NT2/D1 (cell line): ENCODE measurements at regions not wholly inside any gene's neighbourhood (a gene's known extent, or its start where the extent isn't known, plus 50 kb on each side); places are given as distances from the start of the nearest gene placed in this dataset.

Source experiments
- SUZ12 ChIP-seq: IDR thresholded peaks from 2 replicates; pipeline ENCODE4 v1.6.1; 2011; ENCODE audit not compliant: insufficient read length, insufficient read depth; ENCODE audit errors: extremely low read depth
- ZNF274 ChIP-seq: IDR thresholded peaks from 2 replicates; pipeline ENCODE4 v1.6.1; 2011; ENCODE audit warnings: mild to moderate bottlenecking, low read depth, low read length

DNA sequence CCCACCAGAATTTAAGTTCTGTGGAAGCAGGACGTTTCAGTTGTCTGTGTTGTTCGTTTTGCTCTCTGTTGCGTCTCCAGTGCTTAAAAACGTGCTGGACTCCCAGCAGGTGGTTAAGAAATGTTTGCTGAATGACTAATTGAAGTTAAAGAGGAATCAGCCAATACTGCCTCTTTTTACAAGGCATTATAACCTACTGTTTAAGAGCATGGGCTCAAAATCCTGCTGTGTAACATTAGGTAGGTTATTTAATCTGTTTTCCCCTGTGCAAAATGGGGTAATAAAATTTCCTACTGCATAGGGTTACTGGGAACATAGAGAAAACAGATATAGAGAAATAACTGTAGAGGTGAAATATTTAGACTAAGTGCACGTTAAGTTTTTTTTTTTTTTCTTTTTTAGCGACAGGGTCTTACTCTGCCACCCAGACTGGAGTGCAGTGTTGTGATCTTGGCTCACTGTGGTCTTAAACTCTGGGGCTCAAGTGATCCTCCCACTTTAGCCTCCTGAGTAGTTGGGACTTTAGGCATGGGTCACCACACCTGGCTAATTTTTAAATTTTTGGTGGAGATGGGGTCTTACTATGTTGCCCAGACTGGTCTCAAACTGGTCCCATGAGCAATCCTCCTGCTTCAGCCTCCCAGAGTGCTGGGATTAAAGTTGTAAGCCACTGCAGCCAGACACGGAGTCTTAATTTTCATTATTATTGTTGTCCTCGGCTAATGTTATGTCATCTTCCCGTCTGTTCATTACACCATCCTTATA lies 139.4 kb upstream of the PRICKLE1 start:
- TF ChIP-seq ZNF274 (no peak), SUZ12 (no peak)
